Gastroesophageal sphincter (tissue), 4 donors: ENCODE measurements at regions not wholly inside any gene's neighbourhood (a gene's known extent, or its start where the extent isn't known, plus 50 kb on each side); places are given as distances from the start of the nearest gene placed in this dataset.

Experiments
- ATAC-seq: fragments of 150-250 bp; one replicate; pipeline ENCODE4 v1.9.1; 2016; ENCODE audit warnings: mild to moderate bottlenecking, moderate library complexity
- H3K27ac ChIP-seq, 4 donors: fragments of 200-600 bp; sonication (generic) in 3 of 4; 1 replicate in 3 of 4; 2 replicates in 1 of 4; pipeline ENCODE4 v1.5.1; 2016 to 2019
- H3K27me3 ChIP-seq: fragments of 200-600 bp; sonication (generic); one replicate; pipeline ENCODE4 v1.5.1; 2019
- H3K36me3 ChIP-seq, 2 donors: fragments of 200-600 bp; sonication (generic); one replicate each; pipeline ENCODE4 v1.5.1; 2019; ENCODE audit warnings: control low read depth in 1 of 2
- H3K4me1 ChIP-seq, 3 donors: fragments of 200-600 bp; sonication (generic); 1 replicate in 2 of 3; 2 replicates in 1 of 3; pipeline ENCODE4 v1.5.1; 2016 to 2019; ENCODE audit warnings: control low read depth in 2 of 3
- H3K4me3 ChIP-seq, 2 donors: fragments of 200-600 bp; sonication (generic); one replicate each; pipeline ENCODE4 v1.5.1; 2019; ENCODE audit warnings: mild to moderate bottlenecking in 1 of 2, moderate library complexity in 1 of 2
- H3K9me3 ChIP-seq, 3 donors: fragments of 200-600 bp; sonication (generic); one replicate each; pipeline ENCODE4 v1.5.1; 2017 to 2019; ENCODE audit warnings: control low read depth in 2 of 3
- EP300 ChIP-seq: sonication (generic); formaldehyde crosslinking; IDR thresholded peaks from one replicate; pipeline ENCODE4 v1.6.1; 2017; ENCODE audit warnings: antibody characterized with exemption, mild to moderate bottlenecking
- POLR2A ChIP-seq, 2 donors: fragments of 450-650 bp; IDR thresholded peaks; one replicate each; pipeline ENCODE4 v1.6.1; 2017; ENCODE audit warnings: antibody characterized with exemption in 2 of 2, mild to moderate bottlenecking in 2 of 2, moderate library complexity in 1 of 2
- POLR2AphosphoS5 ChIP-seq: sonication (generic); formaldehyde crosslinking; IDR thresholded peaks from one replicate; pipeline ENCODE4 v1.6.1; 2017; ENCODE audit warnings: antibody characterized with exemption
- WGBS, 2 donors: methylation state at CpG; one replicate each; pipeline ENCODE4 v1.1.5; 2018; ENCODE audit warnings: low coverage in 1 of 2; 5-methylcytosine and 5-hydroxymethylcytosine counted together
- TF ChIP-seq, protein P1 (sequence below), 4 experiments: fragments of 200-600 bp in 2 of 4; fragments of 450-650 bp in 2 of 4; sonication (generic) in 1 of 4; IDR thresholded peaks; one replicate each; pipeline ENCODE4 v1.5.1; 2017 to 2019; ENCODE audit warnings: antibody characterized with exemption in 4 of 4, mild to moderate bottlenecking in 2 of 4, moderate library complexity in 2 of 4

DNA sequence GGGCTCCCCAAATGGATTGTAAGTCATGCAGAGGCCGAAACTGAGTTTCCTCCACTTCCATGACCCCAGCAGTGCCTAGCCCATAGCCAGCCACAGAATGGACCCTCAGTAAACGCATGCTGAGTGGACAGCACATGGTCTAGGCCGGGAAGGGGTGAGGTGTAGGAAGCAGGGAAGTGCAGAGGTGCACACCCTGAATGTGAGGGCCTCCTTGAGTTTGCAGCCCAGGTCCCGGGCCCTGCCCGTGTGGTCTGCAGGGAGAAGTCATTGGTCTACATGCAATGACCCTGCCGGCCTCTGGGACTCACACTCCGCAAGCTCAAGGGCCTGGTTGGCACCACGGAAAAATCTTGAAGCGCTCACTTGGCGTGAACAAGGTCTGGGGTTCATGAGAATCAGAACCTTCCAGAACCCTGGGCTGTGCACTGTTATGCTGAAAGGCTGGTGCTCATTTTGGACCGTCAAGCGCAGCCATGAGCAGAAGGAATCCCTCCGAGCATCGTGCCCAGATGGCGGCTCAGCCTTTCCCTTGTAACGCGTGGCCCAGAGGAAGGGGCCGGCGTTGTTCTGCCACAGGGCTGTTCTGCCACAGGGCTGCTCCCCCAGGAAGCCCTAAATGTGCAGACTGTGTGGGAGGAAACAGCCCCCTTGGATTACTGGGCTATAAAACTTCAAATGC is 66.4 kb downstream of the PSMG1 start:
- Histone ChIP-seq H3K4me1 (peaks cover 0 to 16% (median 0%) of the 10 kb centered on the region in 3 donors), H3K4me3 (no peak overlapping the region), H3K27me3 (no peaks in the 10 kb centered on the region), H3K9me3 (no peaks in the 10 kb centered on the region), H3K36me3 (no peaks in the 10 kb centered on the region), H3K27ac (no peak overlapping the region)
- WGBS, 2 donors, result 67 to 100% methylated on average over 1 to 3 of the region's 19 CpGs
- no peak for ATAC-seq
- TF ChIP-seq POLR2AphosphoS5 (no peak), EP300 (no peak), POLR2A (IDR thresholded peaks at IDR 0.05) (no peak)
- TF ChIP-seq, protein P1, sequence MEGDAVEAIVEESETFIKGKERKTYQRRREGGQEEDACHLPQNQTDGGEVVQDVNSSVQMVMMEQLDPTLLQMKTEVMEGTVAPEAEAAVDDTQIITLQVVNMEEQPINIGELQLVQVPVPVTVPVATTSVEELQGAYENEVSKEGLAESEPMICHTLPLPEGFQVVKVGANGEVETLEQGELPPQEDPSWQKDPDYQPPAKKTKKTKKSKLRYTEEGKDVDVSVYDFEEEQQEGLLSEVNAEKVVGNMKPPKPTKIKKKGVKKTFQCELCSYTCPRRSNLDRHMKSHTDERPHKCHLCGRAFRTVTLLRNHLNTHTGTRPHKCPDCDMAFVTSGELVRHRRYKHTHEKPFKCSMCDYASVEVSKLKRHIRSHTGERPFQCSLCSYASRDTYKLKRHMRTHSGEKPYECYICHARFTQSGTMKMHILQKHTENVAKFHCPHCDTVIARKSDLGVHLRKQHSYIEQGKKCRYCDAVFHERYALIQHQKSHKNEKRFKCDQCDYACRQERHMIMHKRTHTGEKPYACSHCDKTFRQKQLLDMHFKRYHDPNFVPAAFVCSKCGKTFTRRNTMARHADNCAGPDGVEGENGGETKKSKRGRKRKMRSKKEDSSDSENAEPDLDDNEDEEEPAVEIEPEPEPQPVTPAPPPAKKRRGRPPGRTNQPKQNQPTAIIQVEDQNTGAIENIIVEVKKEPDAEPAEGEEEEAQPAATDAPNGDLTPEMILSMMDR (IDR thresholded peaks at IDR 0.05), result no peak

GRCh38 chr21:39115576-39116235 is 67.5 kb downstream of the PSMG1 start:
- H3K4me1 ChIP-seq, result peaks cover 0 to 24% (median 0%) of the 10 kb centered on the region in 3 donors
- 90 to 100% methylated on average over 1 to 2 of the region's 10 CpGs for WGBS, 2 donors

DNA sequence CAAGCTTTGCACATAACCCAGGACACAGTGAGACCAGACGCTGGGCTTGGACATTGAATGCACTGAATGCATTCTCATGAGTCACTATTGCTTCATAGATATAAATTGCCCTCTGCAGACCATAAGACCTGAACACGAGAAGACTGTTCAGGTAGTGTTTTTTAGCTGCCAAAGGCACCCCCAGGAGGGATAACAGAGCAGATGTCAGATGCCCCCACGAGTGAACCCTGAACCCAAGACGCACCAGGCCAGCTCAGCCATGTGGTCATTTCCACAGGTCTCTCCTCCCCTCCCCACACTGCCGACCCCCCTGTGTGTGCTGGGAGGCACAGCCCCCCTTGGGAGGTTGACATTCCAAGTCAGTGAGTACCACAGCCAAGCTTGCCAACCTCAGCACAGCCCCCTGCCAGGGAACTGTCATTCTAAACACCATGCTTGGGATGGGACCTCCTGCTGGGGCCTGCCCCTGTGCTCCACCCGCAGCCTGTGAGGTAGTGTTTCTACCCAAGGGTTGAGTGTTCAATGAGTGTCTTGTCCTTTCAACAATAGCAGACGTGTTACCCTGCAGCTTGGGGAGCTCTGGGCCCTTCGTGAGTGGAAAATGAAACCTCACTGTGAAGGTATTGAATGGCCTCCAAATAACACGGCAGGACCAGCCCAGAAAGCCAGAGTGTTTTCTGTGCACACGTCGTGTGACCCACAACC is 68.2 kb downstream of the PSMG1 start:
- Histone ChIP-seq H3K4me3 (no peak overlapping the region), H3K9me3 (no peaks in the 10 kb centered on the region), H3K4me1 (peaks cover 0 to 24% (median 0%) of the 10 kb centered on the region in 3 donors), H3K27ac (no peak overlapping the region), H3K36me3 (no peaks in the 10 kb centered on the region), H3K27me3 (no peaks in the 10 kb centered on the region)
- WGBS, 2 donors, result 40 to 80% methylated on average over 1 of the region's 11 CpGs
- TF ChIP-seq POLR2A (IDR thresholded peaks at IDR 0.05) (no peak), EP300 (no peak), POLR2AphosphoS5 (no peak)
- no peak for ATAC-seq

More at GRCh38 chr21:39115576-39116235, 67.5 kb downstream of the PSMG1 start:
- TF ChIP-seq, protein P1 (IDR thresholded peaks at IDR 0.05), result no peak
- TF ChIP-seq POLR2AphosphoS5 (no peak), POLR2A (IDR thresholded peaks at IDR 0.05) (no peak), EP300 (no peak)
- H3K27ac ChIP-seq, result no peak overlapping the region
- H3K4me3 ChIP-seq, result no peak overlapping the region
- no peaks in the 10 kb centered on the region for H3K9me3 ChIP-seq
- H3K36me3 ChIP-seq, result no peaks in the 10 kb centered on the region
- H3K27me3 ChIP-seq, result no peaks in the 10 kb centered on the region
- ATAC-seq, result no peak

- Histone ChIP-seq H3K36me3 (no peaks in the 10 kb centered on the region), H3K27ac (peak overlapping the region in 1 of 4 donors; percentile 18), H3K27me3 (no peaks in the 10 kb centered on the region), H3K4me1 (peaks cover 0 to 24% (median 0%) of the 10 kb centered on the region in 3 donors), H3K9me3 (no peaks in the 10 kb centered on the region), H3K4me3 (no peak overlapping the region)
- TF ChIP-seq EP300, result no peak
- no peak for TF ChIP-seq POLR2A (IDR thresholded peaks at IDR 0.05)
- TF ChIP-seq POLR2AphosphoS5, result peak; percentile 34
- peak; percentile 25 for ATAC-seq
- WGBS, 2 donors, result 15 to 43% methylated on average over 6 of the region's 6 CpGs
Observed at GRCh38 chr21:39111931-39112550, 71.2 kb downstream of the PSMG1 start.

- Histone ChIP-seq H3K9me3 (no peaks in the 10 kb centered on the region), H3K4me1 (peaks cover 0 to 24% (median 0%) of the 10 kb centered on the region in 3 donors), H3K27me3 (no peaks in the 10 kb centered on the region), H3K36me3 (no peaks in the 10 kb centered on the region), H3K27ac (no peak overlapping the region), H3K4me3 (no peak overlapping the region)
- ATAC-seq, result no peak
- peak; percentile 41 for TF ChIP-seq POLR2AphosphoS5
- TF ChIP-seq, protein P1 (IDR thresholded peaks at IDR 0.05), result no peak
- 24 to 67% methylated on average over 2 to 4 of the region's 4 CpGs for WGBS, 2 donors
Observed at GRCh38 chr21:39110431-39110830, 72.8 kb downstream of the PSMG1 start.
